H1 (cell line): ENCODE measurements at regions not wholly inside any gene's neighbourhood (a gene's known extent, or its start where the extent isn't known, plus 50 kb on each side); places are given as distances from the start of the nearest gene placed in this dataset.

ENCODE experiments used
- CTCF ChIA-PET: fragments of 300-600 bp; sonication (Branson Sonifier 250); formaldehyde crosslinking; loops from one replicate; lab custom pipeline; 2021; ENCODE audit not compliant: partially characterized antibody; lab: Charles Lee
- POLR2A ChIA-PET: fragments of 300-600 bp; sonication (Branson Sonifier 250); formaldehyde crosslinking; loops from one replicate; lab custom pipeline; 2021; ENCODE audit warnings: inconsistent platforms; ENCODE audit not compliant: partially characterized antibody; lab: Charles Lee
- DNase-seq, 2 experiments: peaks; one replicate each; pipeline versions ENCODE4 v3.0.0 to v3.0.0-alpha.2; 2010 to 2022; ENCODE audit warnings: low spot score in 2 of 2, low read depth in 1 of 2, mixed read lengths in 1 of 2
- FAIRE-seq: peaks from 2 replicates; lab custom pipeline; 2011; peaks lifted over from hg19 to GRCh38; lab: Jason Lieb, UNC
- H2AFZ ChIP-seq: 2 replicates; pipeline ENCODE4 v1.8.1; 2012; ENCODE audit warnings: low read length, inconsistent platforms
- H2AK5ac ChIP-seq: 2 replicates; pipeline ENCODE4 v1.6.1; 2013; ENCODE audit warnings: low read depth, low read length
- H2BK120ac ChIP-seq: replicated peaks from 2 replicates; pipeline ENCODE3; 2013; ENCODE audit warnings: low read depth, low read length, inconsistent platforms
- H2BK12ac ChIP-seq: 2 replicates; pipeline ENCODE4 v1.6.1; 2013; ENCODE audit warnings: low read depth, low read length
- H2BK15ac ChIP-seq: 2 replicates; pipeline ENCODE4 v1.6.1; 2013; ENCODE audit warnings: low read length
- H2BK20ac ChIP-seq: 2 replicates; pipeline ENCODE4 v1.6.1; 2013; ENCODE audit warnings: low read length
- H2BK5ac ChIP-seq: 2 replicates; pipeline ENCODE4 v1.6.1; 2013; ENCODE audit warnings: low read depth, low read length
- H3K14ac ChIP-seq: 2 replicates; pipeline ENCODE4 v1.6.1; 2013; ENCODE audit warnings: inconsistent platforms; ENCODE audit not compliant: insufficient read length
- H3K18ac ChIP-seq: 2 replicates; pipeline ENCODE4 v1.6.1; 2013; ENCODE audit warnings: low read length; ENCODE audit errors: extremely low read depth
- H3K23ac ChIP-seq: 2 replicates; pipeline ENCODE4 v1.6.1; 2013; ENCODE audit warnings: inconsistent platforms; ENCODE audit not compliant: insufficient read length
- H3K23me2 ChIP-seq: 2 replicates; pipeline ENCODE4 v1.6.1; 2013; ENCODE audit warnings: low read depth, low read length
- H3K27ac ChIP-seq: 2 replicates; pipeline ENCODE4 v1.6.1; 2011; ENCODE audit warnings: low read depth, low read length, inconsistent platforms
- H3K27me3 ChIP-seq, 4 experiments: replicated peaks in 1 of 4; 1 replicate in 1 of 4; 2 replicates in 3 of 4; pipeline versions ENCODE4 v1.6.1 to v1.8.1; 2011 to 2013; ENCODE audit warnings: low read length in 3 of 4, mild to moderate bottlenecking in 3 of 4, inconsistent platforms in 2 of 4, mixed read lengths in 2 of 4, moderate library complexity in 1 of 4; ENCODE audit not compliant: control insufficient read depth in 3 of 4, insufficient read depth in 3 of 4; ENCODE audit errors: extremely low read depth in 1 of 4
- H3K36me3 ChIP-seq, 4 experiments: 2 replicates each; pipeline versions ENCODE4 v1.6.1 to v1.8.1; 2011 to 2013; ENCODE audit warnings: mild to moderate bottlenecking in 4 of 4, low read length in 3 of 4, moderate library complexity in 2 of 4, control low read depth in 1 of 4, inconsistent platforms in 1 of 4; ENCODE audit not compliant: insufficient read depth in 4 of 4, control insufficient read depth in 2 of 4
- H3K4ac ChIP-seq: replicated peaks from 2 replicates; pipeline ENCODE3; 2013; ENCODE audit warnings: low read length, low read depth, mixed read lengths, inconsistent platforms; ENCODE audit not compliant: insufficient read length
- H3K4me1 ChIP-seq, 4 experiments: replicated peaks in 1 of 4; 1 replicate in 1 of 4; 2 replicates in 3 of 4; pipeline versions ENCODE4 v1.6.1 to v1.8.1; 2011 to 2013; ENCODE audit warnings: low read length in 3 of 4, inconsistent platforms in 2 of 4, mixed read lengths in 1 of 4; ENCODE audit not compliant: insufficient read depth in 4 of 4, control insufficient read depth in 3 of 4
- H3K4me2 ChIP-seq, 2 experiments: 2 replicates each; pipeline versions ENCODE4 v1.6.1 to v1.8.1; 2011 to 2013; ENCODE audit warnings: low read depth in 2 of 2, low read length in 2 of 2, control low read depth in 1 of 2, inconsistent platforms in 1 of 2, mild to moderate bottlenecking in 1 of 2; ENCODE audit not compliant: insufficient read depth in 1 of 2
- H3K4me3 ChIP-seq, 4 experiments: fragments of 200-600, 300-600 bp in 1 of 4; sonication (generic), shearing (Covaris generic), sonication (Bioruptor Twin) in 1 of 4; 2 replicates each; pipeline versions ENCODE4 v1.5.1 to v1.8.1; 2011 to 2016; ENCODE audit warnings: low read length in 4 of 4, low read depth in 3 of 4, control low read depth in 2 of 4, inconsistent platforms in 2 of 4, mild to moderate bottlenecking in 2 of 4, mixed read lengths in 1 of 4, moderate library complexity in 1 of 4; ENCODE audit not compliant: insufficient read depth in 2 of 4; ENCODE audit errors: extremely low read depth in 1 of 4
- H3K56ac ChIP-seq: replicated peaks from 2 replicates; pipeline ENCODE3; 2013; ENCODE audit warnings: low read depth, mild to moderate bottlenecking, mixed read lengths, low read length, inconsistent platforms; ENCODE audit not compliant: insufficient read length
- H3K79me1 ChIP-seq: 2 replicates; pipeline ENCODE4 v1.6.1; 2013; ENCODE audit warnings: low read depth, low read length, control low read depth
- H3K79me2 ChIP-seq, 2 experiments: 2 replicates each; pipeline versions ENCODE4 v1.6.1 to v1.8.1; 2012 to 2013; ENCODE audit warnings: low read length in 2 of 2, mild to moderate bottlenecking in 2 of 2, inconsistent platforms in 1 of 2; ENCODE audit not compliant: insufficient read depth in 2 of 2, control insufficient read depth in 1 of 2
- H3K9ac ChIP-seq, 4 experiments: replicated peaks in 1 of 4; 1 replicate in 1 of 4; 2 replicates in 3 of 4; pipeline versions ENCODE4 v1.6.1 to v1.8.1; 2011 to 2013; ENCODE audit warnings: low read depth in 3 of 4, low read length in 3 of 4, control low read depth in 2 of 4, mild to moderate bottlenecking in 2 of 4, moderate library complexity in 2 of 4, inconsistent platforms in 1 of 4; ENCODE audit errors: extremely low read depth in 1 of 4
- H3K9me3 ChIP-seq, 2 experiments: 2 replicates each; pipeline versions ENCODE4 v1.6.1 to v1.8.1; 2012 to 2013; ENCODE audit warnings: mild to moderate bottlenecking in 2 of 2, moderate library complexity in 2 of 2, control low read depth in 1 of 2, inconsistent platforms in 1 of 2, low read depth in 1 of 2, low read length in 1 of 2, mixed read lengths in 1 of 2; ENCODE audit not compliant: insufficient read depth in 2 of 2
- H4K20me1 ChIP-seq, 2 experiments: replicated peaks in 1 of 2; 2 replicates each; pipeline versions ENCODE3 to v1.8.1; 2011 to 2013; ENCODE audit warnings: inconsistent platforms in 2 of 2, low read length in 2 of 2, mild to moderate bottlenecking in 1 of 2; ENCODE audit not compliant: insufficient read depth in 2 of 2, control insufficient read depth in 1 of 2
- H4K5ac ChIP-seq: 2 replicates; pipeline ENCODE4 v1.6.1; 2013; ENCODE audit warnings: low read length, low read depth, mixed read lengths, inconsistent platforms; ENCODE audit not compliant: insufficient read length
- H4K8ac ChIP-seq: 2 replicates; pipeline ENCODE4 v1.8.0; 2013; ENCODE audit warnings: mild to moderate bottlenecking, moderate library complexity, low read length, inconsistent platforms; ENCODE audit not compliant: insufficient read depth; ENCODE audit errors: extremely low read depth
- H4K91ac ChIP-seq: replicated peaks from 2 replicates; pipeline ENCODE3; 2013; ENCODE audit warnings: low read length, mixed read lengths, inconsistent platforms; ENCODE audit not compliant: insufficient read length
- ASH2L ChIP-seq: fragments of 200-600, 300-600 bp; sonication (generic); IDR thresholded peaks from one replicate; pipeline ENCODE4 v1.7.1; 2017; ENCODE audit warnings: low read length
- BACH1 ChIP-seq: IDR thresholded peaks from 2 replicates; pipeline ENCODE4 v1.6.1; 2012; ENCODE audit warnings: low read length, improper control_type of control experiment
- CBX5 ChIP-seq: fragments of 300-800, 300-1000 bp; sonication (generic); IDR thresholded peaks from 2 replicates; pipeline ENCODE4 v1.7.1; 2016; ENCODE audit warnings: antibody characterized with exemption, low read length, low read depth
- E2F6 ChIP-seq: IDR thresholded peaks from 2 replicates; pipeline ENCODE4 v1.6.1; 2012; ENCODE audit warnings: inconsistent platforms
- GTF2F1 ChIP-seq: IDR thresholded peaks from 2 replicates; pipeline ENCODE4 v1.6.1; 2012; ENCODE audit warnings: low read depth, low read length, improper control_type of control experiment, borderline replicate concordance
- HDAC6 ChIP-seq: IDR thresholded peaks from one replicate; pipeline ENCODE4 v1.7.1; 2012; ENCODE audit warnings: low read depth, mild to moderate bottlenecking, inconsistent platforms, low read length, moderate library complexity
- POLR2A ChIP-seq, 2 experiments: IDR thresholded peaks; 1 replicate in 1 of 2; 2 replicates in 1 of 2; pipeline ENCODE4 v1.6.1; 2011; ENCODE audit warnings: low read depth in 2 of 2, low read length in 2 of 2, mild to moderate bottlenecking in 2 of 2; ENCODE audit errors: control extremely low read depth in 1 of 2
- RAD21 ChIP-seq, 2 experiments: IDR thresholded peaks in 1 of 2; conservative IDR thresholded peaks in 1 of 2; 2 replicates each; pipeline ENCODE4 v1.6.1; 2011; ENCODE audit warnings: low read depth in 2 of 2, low read length in 2 of 2, improper control_type of control experiment in 1 of 2, inconsistent platforms in 1 of 2, mild to moderate bottlenecking in 1 of 2, moderate library complexity in 1 of 2
- RFX5 ChIP-seq: IDR thresholded peaks from 2 replicates; pipeline ENCODE4 v1.6.1; 2011; ENCODE audit warnings: low read depth, low read length, improper control_type of control experiment, borderline replicate concordance
- SIX5 ChIP-seq: IDR thresholded peaks from 2 replicates; pipeline ENCODE4 v1.6.1; 2011; ENCODE audit warnings: mild to moderate bottlenecking, low read depth, low read length
- SP2 ChIP-seq: IDR thresholded peaks from 2 replicates; pipeline ENCODE4 v1.6.1; 2012; ENCODE audit warnings: mild to moderate bottlenecking, low read length, inconsistent platforms
- SUZ12 ChIP-seq: fragments of 200-600 bp; sonication (generic); IDR thresholded peaks from 2 replicates; pipeline ENCODE4 v1.6.1; 2012; ENCODE audit warnings: mild to moderate bottlenecking, inconsistent platforms, low read length, moderate library complexity, mixed read lengths
- WGBS, 2 experiments: shearing (Covaris generic) in 1 of 2; methylation state at CpG; one replicate each; pipeline versions ENCODE4 v1.1.6 to v1.1.7; 2013 to 2015; ENCODE audit warnings: low lambda C conversion rate in 2 of 2, mixed read lengths in 2 of 2, inconsistent platforms in 1 of 2, low coverage in 1 of 2, missing lambda C conversion rate in 1 of 2; ENCODE audit not compliant: insufficient replicate concordance in 2 of 2, insufficient coverage in 1 of 2, insufficient read length in 1 of 2; ENCODE audit errors: extremely low coverage in 1 of 2, missing lambda C conversion rate in 1 of 2; 5-methylcytosine and 5-hydroxymethylcytosine counted together

GRCh38 chr5:67908126-67908765 is 307.3 kb upstream of the PIK3R1 start:
- ChIA-PET POLR2A (no interaction called here), CTCF (no interaction called here)
- 89% methylated on average over 6 of the region's 6 CpGs; no CpG with 5 or more reads in 1 of the 2 experiments for whole genome bisulfite sequencing, 2 experiments
- H4K20me1 ChIP-seq, result no peaks in the 10 kb centered on the region
- no peaks in the 10 kb centered on the region for H3K79me2 ChIP-seq
- no peaks in the 10 kb centered on the region for H3K27me3 ChIP-seq
- H3K9me3 ChIP-seq, result no peaks in the 10 kb centered on the region
- FAIRE-seq (no peak), DNase-seq (no peak)
- H2BK12ac ChIP-seq, result no peak overlapping the region
- no peaks in the 10 kb centered on the region for H3K36me3 ChIP-seq
- no peak overlapping the region for H2BK15ac ChIP-seq
- H3K4me1 ChIP-seq, result 0 out of 7 replicates have a peak, but pooled peaks cover 0 to 5% (median 1%) of the 10 kb centered on the region in 4 experiments
- no peak overlapping the region for H3K56ac ChIP-seq
- H2BK20ac ChIP-seq, result no peak overlapping the region
- no peak overlapping the region for H4K5ac ChIP-seq
- TF ChIP-seq POLR2A (IDR thresholded peaks at IDR 0.05; ENCODE audit: control extremely low read depth in 1 of 2, low read depth in 2 of 2, low read length in 2 of 2), result no peak
- TF ChIP-seq HDAC6, result no peak
- TF ChIP-seq RFX5, result no peak
- no peak for TF ChIP-seq CBX5
- TF ChIP-seq ASH2L, result no peak
- no peak for TF ChIP-seq E2F6
- no peak for TF ChIP-seq SP2
- no peak for TF ChIP-seq RAD21 (IDR thresholded peaks at IDR 0.05 in 1 of 2, conservative IDR thresholded peaks at IDR 0.05 in 1 of 2; ENCODE audit: low read depth in 2 of 2, low read length in 2 of 2)
- TF ChIP-seq GTF2F1, result no peak
- TF ChIP-seq BACH1, result no peak
- no peak for TF ChIP-seq SIX5
- TF ChIP-seq SUZ12, result no peak
- TF ChIP-seq, all 59 proteins: peak for 0
- H2BK5ac ChIP-seq, result no peak overlapping the region
- no peak overlapping the region for H3K4ac ChIP-seq
- H4K91ac ChIP-seq, result no peak overlapping the region
- H3K27ac ChIP-seq, result no peak overlapping the region
- H3K4me3 ChIP-seq, result no peak overlapping the region
- no peaks in the 10 kb centered on the region for H3K23me2 ChIP-seq
- no peaks in the 10 kb centered on the region for H3K79me1 ChIP-seq
- no peak overlapping the region for H3K4me2 ChIP-seq
- no peak overlapping the region for H3K23ac ChIP-seq
- H4K8ac ChIP-seq, result no peak overlapping the region
- no peak overlapping the region for H2BK120ac ChIP-seq
- H3K14ac ChIP-seq, result no peak overlapping the region
- H3K9ac ChIP-seq, result no peak overlapping the region
- H2AK5ac ChIP-seq, result no peak overlapping the region
- H2AFZ ChIP-seq, result no peak overlapping the region
- no peak overlapping the region for H3K18ac ChIP-seq
